NAMALWA (cell line): ENCODE measurements at regions not wholly inside any gene's neighbourhood (a gene's known extent, or its start where the extent isn't known, plus 50 kb on each side); places are given as distances from the start of the nearest gene placed in this dataset.
A peak's percentile ranks its signal among the peaks of the same experiment; 100 is the strongest.
"Not testable (repeated sequence)": the region's sequence is repeated elsewhere in the genome, so short reads cannot be mapped to it uniquely, and the experiment has no call there.

Experiments used
- DNase-seq: peaks from one replicate; pipeline ENCODE4 v3.0.0-alpha.2; 2015; ENCODE audit warnings: low spot score

DNA sequence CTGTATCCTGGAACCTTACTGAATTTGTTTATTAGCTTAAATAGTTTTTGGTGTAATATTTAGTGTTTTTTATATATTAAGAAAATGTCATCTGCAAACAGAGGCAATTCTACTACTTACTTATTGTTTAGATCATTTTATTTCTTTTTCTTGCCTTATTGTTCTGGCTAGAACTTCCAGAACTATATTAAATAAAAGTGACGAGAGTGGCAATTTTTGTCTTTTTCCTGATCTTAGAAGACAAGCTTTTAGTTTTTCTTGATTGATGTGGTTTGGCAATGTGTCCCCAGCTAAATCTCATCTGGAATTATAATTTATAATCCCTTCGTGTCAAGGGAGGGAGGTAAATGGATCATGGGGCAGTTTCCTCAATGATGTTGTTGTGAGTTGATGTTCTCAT is 857.8 kb downstream of the SLC6A15 start:
- no peak for DNase-seq

DNA sequence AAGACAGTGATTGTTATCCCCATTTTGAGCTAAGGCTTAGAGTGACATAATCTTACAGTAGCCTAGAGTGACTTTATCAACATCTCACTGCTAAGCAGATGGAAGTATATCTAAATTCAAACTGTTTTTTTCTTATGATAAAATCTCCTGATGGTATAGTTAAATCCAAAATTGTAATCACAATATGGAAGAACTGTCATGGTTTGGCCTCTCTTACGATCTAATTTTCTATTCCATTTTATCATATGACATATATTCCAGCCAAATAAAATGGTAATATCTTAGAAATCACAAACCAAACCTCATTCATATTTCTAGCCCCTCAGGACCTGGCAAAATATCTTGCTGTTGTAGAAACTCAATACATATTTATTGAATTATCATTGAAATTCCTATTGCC is 864.7 kb downstream of the SLC6A15 start:
- DNase-seq, result no peak

DNA sequence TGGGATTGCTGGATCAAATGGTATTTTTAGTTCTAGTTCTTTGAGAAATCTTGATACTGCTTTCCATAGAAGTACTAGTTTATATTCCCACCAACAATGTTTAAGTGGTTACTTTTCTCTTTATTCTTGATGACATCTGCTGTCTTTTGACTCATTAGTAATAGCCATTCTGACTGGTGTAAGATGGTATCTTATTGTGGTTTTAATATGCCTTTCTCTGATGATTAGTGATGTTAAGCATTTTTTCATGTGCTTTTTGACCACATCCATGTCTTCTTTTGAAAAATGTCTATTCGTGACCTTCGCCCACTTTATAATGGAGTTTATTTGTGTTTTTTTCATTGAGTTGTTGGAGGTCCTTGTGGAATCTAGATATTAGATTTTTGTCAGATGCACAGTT is 865.7 kb downstream of the SLC6A15 start:
- no peak for DNase-seq

DNA sequence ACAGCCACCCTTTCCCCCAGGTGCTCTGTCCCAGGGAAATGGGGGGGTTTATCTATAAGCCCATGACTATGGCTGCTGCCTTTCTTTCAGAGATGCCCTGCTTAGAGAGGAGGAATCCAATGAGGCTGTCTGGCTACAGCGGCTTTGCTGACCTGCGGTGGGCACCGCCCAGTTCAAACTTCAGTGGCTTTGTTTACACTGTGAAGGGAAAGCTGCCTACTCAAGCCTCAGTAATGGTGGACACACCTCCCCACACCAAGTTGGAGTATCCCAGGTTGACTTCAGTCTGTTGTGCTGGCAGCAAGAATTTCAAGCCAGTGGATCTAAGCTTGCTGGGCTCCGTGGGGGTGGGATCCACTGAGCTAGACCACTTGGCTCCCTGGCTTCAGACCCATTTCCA is 869.2 kb downstream of the SLC6A15 start:
- DNase-seq, result no peak

DNA sequence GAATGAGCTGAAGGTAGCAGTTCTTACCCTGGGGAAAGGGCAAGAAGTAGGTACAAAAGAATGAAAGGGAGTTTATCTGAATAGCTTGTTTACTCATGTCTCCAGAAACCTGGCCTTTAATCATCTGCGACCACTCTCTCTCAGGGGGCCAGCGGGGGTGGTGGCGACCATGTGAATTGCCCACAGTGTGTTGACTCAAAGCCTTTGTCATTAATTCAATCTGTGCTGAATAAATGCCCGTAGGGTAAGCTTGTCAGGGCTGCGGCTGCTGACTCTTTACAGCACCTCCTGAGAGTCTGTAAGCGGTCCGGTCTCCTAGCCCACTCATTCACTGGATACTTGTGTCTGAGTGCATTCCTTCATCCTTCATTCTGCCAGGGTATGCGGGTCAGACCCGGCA is 874.4 kb downstream of the SLC6A15 start:
- no peak for DNase-seq

DNA sequence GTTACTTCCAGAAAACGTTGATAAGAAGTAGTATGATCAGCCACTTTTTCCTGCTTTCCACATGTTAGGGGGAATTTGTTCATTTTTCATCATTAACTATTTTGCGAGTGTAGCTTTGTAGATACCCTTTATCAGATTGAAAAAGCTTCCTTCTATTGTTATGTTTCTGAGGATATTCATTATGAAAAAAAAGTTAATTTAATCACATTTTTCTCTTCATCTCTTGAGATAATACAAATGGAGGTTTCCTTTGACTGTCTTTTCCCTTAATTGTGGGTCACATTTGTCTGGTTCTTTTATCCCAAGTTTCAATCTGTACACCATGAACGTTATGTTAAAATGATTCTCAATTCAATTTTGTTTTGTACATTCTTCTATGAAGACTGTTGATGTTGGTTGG is 875.7 kb downstream of the SLC6A15 start:
- DNase-seq, result no peak

DNA sequence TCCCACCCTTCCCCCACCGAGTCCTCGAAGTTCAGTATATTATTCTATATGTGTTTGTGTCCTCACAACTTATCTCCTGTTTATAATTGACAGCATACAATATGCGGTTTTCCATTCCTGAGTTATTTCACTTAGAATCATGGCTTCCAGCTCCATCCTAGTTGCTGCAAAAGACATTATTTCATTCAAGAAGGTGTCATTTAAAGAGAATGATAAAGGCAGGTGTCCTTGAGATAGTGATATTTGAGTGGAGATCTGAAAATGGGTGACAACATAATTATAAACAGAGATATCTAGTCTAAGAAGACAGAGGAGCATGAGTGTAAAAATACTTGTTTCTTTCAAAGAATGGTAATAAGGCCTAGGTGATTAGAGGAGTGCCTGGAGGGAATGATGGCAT is 876.8 kb downstream of the SLC6A15 start:
- no peak for DNase-seq

DNA sequence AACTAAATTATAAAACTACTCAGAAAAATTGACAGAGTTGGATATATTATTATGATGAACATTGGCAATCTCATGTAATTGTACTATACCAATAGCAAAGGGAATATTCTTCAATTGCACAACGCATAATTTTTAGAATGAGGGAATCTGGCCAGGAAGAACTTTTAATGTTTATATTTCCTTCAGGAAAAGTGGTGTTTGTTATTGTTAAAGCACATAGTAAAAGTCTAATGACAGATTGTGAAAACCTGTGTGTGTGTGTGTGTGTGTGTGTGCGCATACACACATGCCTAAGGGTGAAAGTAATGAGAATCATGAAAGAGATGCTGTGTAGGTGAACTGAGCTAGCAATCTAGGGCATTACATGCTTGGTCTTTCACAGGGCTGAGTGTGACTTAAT is 877.7 kb downstream of the SLC6A15 start:
- DNase-seq, result no peak

DNA sequence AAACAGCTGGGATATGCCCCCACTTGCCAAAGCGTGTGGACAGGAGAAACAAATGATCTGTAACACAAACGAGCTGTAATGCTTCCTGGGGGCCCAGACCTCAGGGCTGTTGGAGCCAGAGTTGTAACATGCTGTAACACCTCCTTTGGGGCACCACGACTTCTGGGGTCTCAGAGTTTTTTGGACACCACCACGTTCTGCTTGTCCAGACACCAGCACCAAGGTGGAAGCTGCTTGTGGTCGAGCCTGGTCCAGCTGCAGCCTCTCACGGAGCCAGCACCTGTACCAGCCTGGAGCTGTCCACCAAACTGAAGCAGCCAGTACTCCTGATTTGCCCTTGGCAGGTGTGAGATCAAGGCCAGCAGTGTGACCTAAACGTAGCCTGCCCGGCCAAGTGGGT is 879.4 kb downstream of the SLC6A15 start:
- DNase-seq, result no peak

DNA sequence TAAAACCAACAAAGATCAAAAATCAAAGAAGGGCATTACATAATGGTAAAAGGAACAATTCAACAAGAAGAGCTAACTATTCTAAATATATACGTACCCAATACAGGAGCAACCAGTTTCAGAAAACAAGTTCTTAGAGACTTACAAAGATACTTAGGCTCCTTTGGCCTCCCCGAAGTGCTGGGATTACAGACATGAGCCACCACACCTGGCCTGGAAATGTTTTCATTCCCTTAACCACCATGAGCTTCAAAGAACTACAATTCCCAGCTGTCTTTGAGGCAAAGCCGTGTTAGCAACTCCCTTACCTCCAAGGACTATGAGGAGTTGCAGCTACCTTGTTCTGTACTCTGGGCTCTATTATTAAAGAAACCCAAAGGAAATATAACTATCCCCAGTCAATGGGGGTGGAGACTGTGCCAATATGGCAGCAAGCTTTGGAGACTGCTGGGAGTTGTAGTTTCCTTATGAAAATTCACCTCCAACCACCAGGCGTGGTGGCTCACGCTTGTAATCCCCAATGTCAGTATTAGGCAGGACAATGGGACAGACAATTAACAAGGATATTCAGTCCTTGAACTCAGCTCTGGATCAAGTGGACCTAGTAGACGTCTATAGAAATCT is 893.9 kb downstream of the SLC6A15 start:
- not testable (repeated sequence) for DNase-seq

DNA sequence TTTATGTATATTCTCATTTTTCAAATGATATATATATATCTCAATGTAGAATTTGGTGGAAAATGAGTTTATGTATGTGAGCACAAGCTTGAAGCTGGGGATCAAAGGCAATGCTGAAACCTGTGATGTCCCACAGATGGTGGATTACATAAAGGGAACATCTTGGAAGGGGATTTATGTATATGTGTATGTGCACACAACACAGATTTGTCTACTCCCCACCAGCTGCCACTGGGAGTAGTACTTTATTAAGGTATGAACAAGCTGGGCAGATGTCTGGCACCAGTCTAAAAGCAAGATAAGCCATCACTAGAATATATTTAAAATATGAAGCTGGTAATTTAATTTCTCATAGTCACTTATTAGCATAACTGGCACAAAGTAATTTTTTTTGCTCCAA is 895.6 kb downstream of the SLC6A15 start:
- DNase-seq, result no peak

DNA sequence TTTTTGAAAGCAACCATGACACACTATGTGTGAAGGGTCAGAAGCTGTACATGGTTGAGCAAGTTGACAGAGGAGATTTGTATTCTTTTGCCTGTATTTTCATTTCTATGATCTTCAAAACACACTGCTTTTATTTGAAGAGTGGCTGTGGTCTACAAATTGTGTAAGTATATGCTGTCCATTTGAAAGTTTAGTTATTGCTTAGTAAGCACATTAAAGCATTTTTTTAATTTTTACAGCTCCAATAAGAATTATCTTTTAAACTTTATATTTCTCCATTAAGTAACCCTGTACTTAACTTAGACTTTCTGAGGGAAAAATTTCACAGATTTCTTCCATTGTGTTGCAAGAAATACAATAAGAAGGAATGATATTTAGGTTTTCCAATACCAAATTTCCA is 915.2 kb downstream of the SLC6A15 start:
- DNase-seq, result no peak

DNA sequence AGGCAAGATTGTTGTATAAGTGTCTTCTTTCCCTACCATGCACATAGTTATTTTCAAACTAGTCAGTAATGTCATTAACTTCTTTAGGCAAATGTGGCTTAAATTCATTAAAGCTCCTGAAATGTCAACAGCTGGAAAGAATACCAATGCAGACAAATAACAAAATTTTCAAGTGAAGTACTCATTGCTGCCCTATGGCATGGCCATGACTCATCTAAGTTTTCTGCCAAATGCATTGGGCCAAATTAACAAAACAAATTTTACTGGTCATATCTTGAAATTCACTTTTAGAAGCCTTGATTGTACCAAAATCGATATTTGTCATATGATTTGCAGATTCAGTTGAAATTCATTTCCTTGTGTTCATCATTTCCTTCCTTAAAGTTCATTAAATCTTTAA is 915.9 kb downstream of the SLC6A15 start:
- DNase-seq, result no peak

DNA sequence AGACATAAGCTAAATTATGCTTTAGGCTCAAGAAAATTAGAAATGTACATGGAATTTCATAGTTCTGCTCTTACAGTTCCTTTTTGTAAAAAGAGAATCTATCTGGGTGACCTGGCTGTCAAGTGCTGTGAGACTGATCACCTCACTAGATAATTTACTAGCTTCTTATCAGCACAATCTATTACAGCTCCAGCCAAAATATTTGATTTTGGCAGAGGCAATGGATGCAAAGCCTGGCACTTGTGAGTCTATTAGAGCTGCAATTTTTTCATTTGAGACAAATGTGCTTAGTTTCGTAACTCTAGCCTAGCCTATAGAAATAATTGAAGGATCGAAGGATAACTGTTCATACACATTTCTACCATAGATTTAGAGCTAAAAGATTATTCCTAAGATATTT is 927.5 kb downstream of the SLC6A15 start:
- DNase-seq, result no peak

DNA sequence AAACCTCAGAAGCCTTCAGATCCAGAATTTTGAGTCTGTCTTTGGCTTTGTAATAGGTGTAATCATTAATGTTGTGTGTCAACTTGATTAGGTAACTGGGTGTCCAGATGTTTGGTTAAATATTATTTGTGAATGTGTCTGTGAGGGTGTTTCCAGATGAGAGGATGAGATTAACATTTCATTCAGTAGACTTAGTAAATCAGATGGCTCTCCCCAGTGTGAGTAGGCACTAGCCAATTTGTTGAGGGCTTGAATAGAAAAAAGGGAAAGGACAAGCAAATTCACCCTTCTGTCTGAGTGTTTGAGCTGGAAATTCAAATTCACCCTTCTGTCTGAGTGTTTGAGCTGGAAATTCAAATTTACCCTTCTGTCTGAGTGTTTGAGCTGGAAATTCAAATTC is 932.2 kb downstream of the SLC6A15 start:
- DNase-seq, result no peak

DNA sequence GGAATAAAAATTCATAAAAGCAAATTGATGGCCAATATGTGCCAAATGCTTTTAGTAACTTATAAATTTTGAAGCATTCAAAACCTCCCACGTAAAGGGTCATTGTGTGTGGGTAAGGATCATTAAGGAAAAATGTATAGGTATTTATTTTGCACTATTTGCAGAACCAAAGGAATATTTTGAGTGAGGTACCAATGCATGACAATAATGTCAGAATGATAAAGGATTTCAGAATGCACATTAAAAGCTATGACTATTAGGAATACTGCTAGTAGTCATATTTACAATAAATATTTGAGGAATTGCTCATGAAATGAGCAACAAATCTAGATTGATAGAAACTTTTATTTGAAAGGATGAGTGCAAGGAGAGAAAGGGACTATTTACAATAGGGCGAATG is 932.8 kb downstream of the SLC6A15 start:
- DNase-seq, result no peak

DNA sequence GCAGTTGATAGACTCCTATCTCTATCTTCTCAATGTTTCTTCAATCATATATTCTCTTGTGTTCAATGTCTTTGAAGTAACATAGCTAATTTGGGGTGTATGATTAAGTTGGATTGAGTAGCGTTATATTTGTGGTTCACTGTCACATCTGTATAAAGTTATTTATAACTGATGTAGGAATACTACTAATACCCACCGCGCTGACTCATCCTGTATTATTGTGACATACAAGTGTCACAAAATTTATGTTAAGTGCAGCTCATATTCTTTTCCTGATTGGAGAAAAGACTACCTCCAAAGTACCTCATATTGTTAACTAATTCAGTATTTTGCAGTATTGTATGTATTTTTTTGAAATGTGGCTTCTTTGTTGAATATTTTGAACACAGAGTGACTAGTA is 940.8 kb downstream of the SLC6A15 start:
- DNase-seq, result no peak

DNA sequence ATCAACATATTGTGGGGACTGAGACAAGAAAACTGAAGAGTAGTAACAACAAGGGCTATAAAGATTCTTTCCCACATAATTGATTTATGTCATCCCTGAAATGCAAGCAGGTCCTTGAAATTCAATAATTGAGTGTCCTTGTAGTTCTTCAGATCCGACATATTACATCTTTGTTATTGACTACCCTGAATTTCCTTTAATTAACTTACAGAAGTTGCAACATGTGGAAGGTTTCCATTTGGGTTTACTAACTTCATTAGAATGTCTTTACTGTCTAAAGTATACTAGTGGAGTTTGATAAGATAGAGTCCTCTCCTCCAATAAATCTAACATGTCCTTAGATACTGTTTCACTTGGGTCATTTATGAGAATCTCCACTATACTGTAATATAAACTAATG is 951.8 kb downstream of the SLC6A15 start:
- no peak for DNase-seq

DNA sequence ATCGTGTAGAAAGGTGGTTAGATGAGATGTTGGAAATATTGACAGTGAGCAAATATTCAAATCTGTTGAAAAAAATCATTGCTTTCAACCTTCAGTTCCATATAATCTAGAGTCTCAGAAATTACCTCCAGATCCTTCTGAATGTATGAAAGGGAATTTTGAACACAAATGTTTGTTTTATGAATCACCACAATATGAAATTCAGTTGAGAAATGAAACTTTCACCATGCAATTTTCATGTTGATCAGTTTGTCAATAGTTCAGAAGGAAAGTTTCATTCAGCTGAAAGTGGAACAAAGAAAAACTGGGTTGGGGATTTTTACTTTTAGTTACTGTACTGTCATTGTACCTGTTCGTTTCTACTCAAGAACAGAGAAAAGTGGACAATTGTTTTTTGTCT is 953.6 kb downstream of the SLC6A15 start:
- no peak for DNase-seq

DNA sequence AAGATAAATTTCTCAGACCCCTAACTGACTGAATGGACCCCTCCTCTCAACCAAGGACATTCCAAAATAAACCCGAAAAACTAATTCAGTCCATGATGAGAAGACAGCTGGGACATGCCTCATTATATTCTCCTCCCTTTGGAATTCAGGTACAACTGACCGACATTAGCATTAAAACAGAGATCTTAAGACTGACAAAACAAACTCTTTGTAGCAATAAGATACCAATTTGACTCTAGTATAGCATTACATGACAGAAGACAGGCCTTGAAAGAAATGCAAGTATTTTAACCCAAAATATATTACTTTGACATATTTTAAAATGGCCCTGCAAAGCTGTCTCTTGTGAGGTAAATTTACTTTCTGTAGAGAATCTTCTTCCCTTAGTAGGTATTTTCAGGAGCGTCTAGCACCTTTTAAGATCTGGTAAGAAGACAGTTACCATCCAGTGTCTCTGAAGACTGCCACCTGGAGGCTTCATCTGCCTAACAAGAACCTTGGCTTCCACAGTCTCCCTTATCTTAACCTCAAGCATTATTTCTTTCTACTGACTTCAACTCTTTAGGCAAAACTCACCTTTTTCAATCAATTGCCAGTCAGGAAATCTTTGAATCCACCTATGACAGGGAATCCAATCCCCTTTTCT is 957.5 kb downstream of the SLC6A15 start:
- peak; percentile 16 for DNase-seq

DNA sequence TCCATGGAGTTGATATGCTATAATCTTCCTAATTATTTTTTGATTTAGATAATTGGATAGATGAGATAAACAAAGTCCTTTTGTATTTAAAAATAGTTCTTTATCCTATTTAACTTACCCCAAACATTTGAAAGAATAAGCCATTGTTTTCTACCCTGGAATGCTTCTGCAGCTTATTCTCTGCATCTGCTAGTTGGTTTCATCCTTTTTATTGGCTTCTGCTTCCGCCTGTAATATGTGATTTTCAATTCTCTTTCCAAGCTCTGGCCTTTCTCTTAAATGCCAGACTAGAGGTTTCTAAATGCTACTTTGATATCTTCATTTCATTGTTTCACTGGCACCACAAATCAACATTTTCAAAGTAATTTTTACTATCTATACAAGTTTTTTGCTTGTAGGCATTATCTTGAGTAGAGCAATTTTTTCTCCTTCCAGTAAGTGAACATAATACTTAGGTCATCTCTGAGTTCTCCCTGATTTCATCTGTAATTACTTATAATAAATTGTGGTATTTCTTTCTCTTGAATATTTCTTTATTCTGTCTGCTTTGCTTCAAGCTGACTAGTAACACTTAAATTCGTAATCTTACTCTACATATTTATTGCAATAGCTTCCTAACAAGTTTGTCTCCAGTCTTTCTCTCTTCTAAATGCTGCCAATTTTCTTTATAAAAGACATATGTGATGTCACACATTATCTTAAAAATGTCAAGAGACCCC is 958.4 kb downstream of the SLC6A15 start:
- no peak for DNase-seq

DNA sequence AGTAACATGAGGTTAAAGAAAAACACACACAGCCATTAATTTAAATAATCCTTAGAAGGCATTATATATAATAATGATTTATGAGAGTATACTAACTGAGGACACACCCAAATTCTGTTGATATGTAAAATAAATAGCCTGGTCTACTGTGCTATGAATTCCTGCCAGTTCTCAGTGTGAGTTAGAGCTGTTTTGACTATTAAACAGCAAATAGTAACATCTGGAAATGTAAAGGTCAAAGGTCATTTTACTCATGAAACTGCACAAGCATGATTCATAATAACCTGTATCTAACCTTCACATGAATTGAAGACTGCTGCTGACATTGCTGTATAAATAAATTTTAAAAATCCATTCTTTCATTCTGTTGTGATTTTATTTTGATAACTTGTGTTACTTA is 966.7 kb downstream of the SLC6A15 start:
- DNase-seq, result no peak

DNA sequence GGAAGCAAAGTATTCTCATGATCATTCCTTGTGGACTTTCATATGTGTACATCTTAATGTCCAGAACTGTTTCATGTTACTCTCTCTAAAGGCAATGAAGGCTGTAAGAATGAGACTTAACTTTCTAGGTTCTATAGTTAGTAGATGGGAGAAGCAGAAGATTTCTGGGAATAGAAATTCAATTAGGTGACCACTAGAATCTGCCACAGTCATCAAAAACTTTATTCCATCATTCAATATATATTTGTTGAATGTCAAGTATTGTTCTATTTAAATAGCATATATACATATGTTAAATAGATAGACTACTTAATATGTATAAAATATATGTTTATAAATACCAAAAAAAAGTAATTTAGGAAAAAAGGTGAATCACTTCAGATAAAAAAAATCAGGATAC is 972.9 kb downstream of the SLC6A15 start:
- DNase-seq, result no peak

DNA sequence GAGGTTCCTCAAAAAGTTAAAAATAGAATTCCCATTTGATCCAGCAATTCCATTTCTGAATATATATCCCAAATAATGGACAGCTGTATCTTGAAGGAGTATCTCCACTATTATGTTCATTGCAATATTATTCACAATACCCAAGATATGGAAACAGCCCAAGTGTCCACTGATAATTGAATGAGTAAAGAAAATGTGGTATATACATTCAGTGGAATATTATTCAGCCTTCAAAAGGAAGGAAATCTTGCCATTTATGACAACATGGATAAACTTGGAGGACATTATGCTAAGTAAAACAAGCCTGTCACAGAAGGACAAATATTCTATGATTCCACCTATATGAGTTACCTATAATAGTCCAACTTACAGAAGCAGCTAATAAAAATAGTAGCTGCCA is 979.0 kb downstream of the SLC6A15 start:
- no peak for DNase-seq
